ENCODE measurements at regions not wholly inside any gene's neighbourhood (a gene's known extent, or its start where the extent isn't known, plus 50 kb on each side); places are given as distances from the start of the nearest gene placed in this dataset.

- TF ChIP-seq POLR2A (IDR thresholded peaks at IDR 0.05), result no peak
- TF ChIP-seq, protein P1, sequence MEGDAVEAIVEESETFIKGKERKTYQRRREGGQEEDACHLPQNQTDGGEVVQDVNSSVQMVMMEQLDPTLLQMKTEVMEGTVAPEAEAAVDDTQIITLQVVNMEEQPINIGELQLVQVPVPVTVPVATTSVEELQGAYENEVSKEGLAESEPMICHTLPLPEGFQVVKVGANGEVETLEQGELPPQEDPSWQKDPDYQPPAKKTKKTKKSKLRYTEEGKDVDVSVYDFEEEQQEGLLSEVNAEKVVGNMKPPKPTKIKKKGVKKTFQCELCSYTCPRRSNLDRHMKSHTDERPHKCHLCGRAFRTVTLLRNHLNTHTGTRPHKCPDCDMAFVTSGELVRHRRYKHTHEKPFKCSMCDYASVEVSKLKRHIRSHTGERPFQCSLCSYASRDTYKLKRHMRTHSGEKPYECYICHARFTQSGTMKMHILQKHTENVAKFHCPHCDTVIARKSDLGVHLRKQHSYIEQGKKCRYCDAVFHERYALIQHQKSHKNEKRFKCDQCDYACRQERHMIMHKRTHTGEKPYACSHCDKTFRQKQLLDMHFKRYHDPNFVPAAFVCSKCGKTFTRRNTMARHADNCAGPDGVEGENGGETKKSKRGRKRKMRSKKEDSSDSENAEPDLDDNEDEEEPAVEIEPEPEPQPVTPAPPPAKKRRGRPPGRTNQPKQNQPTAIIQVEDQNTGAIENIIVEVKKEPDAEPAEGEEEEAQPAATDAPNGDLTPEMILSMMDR (IDR thresholded peaks at IDR 0.05 in 4 of 5, conservative IDR thresholded peaks at IDR 0.05 in 1 of 5), result no peak
Measured at GRCh38 chr5:63211448-63212132, 633.0 kb downstream of the LRRC70 start.
